Ectodermal cell (in vitro differentiated cells): ENCODE measurements at regions not wholly inside any gene's neighbourhood (a gene's known extent, or its start where the extent isn't known, plus 50 kb on each side); places are given as distances from the start of the nearest gene placed in this dataset.

Experiments used
- H3K27ac ChIP-seq: 2 replicates; pipeline ENCODE4 v1.7.0; 2013; ENCODE audit warnings: mild to moderate bottlenecking, low read depth, low read length; ENCODE audit not compliant: insufficient read depth, poor library complexity, severe bottlenecking
- H3K27me3 ChIP-seq: 2 replicates; pipeline ENCODE4 v1.7.0; 2013; ENCODE audit warnings: mild to moderate bottlenecking, low read length; ENCODE audit not compliant: insufficient read depth, control insufficient read depth, poor library complexity, severe bottlenecking
- H3K36me3 ChIP-seq: one replicate; pipeline ENCODE4 v1.7.0; 2013; ENCODE audit warnings: low read length; ENCODE audit not compliant: control insufficient read depth, insufficient read depth
- H3K4me1 ChIP-seq: one replicate; pipeline ENCODE4 v1.7.0; 2013; ENCODE audit warnings: low read length; ENCODE audit not compliant: control insufficient read depth, insufficient read depth
- H3K4me3 ChIP-seq: 2 replicates; pipeline ENCODE4 v1.7.0; 2013; ENCODE audit warnings: low read depth, low read length, control low read depth; ENCODE audit not compliant: insufficient read depth
- H3K9me3 ChIP-seq: 2 replicates; pipeline ENCODE4 v1.7.0; 2013; ENCODE audit warnings: mild to moderate bottlenecking, low read length, moderate library complexity; ENCODE audit not compliant: control insufficient read depth
- WGBS, 2 experiments: methylation state at CpG; one replicate each; pipeline ENCODE4 v1.1.7; 2013; ENCODE audit warnings: missing lambda C conversion rate in 2 of 2; 5-methylcytosine and 5-hydroxymethylcytosine counted together

DNA sequence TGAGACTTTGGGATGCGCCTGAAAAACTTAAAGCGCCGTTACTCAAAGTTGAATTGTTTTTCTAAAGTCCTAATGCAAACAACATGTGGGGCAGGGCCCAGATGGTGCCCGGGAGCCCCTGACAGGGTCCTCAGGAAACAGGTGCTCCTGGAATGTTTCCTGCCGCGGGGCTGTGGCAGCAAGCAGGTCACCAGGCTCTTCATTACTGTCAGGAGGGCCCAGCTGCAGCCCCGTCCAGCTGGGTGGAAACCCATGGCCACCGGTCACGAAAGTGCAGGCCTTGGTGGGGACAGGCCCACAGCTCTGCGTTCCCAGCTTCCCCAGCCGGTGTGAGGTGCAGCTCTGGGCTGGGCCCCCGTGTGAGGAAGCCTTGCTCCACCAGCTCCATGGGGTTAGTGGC, 63.9 kb upstream of the GATA2 start:
- Histone ChIP-seq H3K27ac (no peak overlapping the region), H3K4me1 (no peaks in the 10 kb centered on the region), H3K9me3 (no peaks in the 10 kb centered on the region), H3K4me3 (no peak overlapping the region), H3K36me3 (no peaks in the 10 kb centered on the region), H3K27me3 (peaks cover 27% of the 10 kb centered on the region)
- 89 to 92% methylated on average over 12 of the region's 12 CpGs for WGBS, 2 experiments

- H3K36me3 ChIP-seq: no peaks in the 10 kb centered on the region
- H3K9me3 ChIP-seq: no peaks in the 10 kb centered on the region
- no peak overlapping the region for H3K27ac ChIP-seq
- H3K4me3 ChIP-seq: no peak overlapping the region
- H3K4me1 ChIP-seq: no peaks in the 10 kb centered on the region
- H3K27me3 ChIP-seq: peaks cover 27% of the 10 kb centered on the region
- WGBS, 2 experiments: 95 to 96% methylated on average over 10 of the region's 10 CpGs
Observed at GRCh38 chr3:128556384-128556783, 63.4 kb upstream of the GATA2 start.

GRCh38 chr3:128555841-128556240, 62.8 kb upstream of the GATA2 start:
- H3K36me3 ChIP-seq: no peaks in the 10 kb centered on the region
- no peaks in the 10 kb centered on the region for H3K4me1 ChIP-seq
- H3K4me3 ChIP-seq: no peak overlapping the region
- 91% methylated on average over 17 of the region's 17 CpGs for WGBS, 2 experiments
- no peaks in the 10 kb centered on the region for H3K9me3 ChIP-seq
- H3K27me3 ChIP-seq: peaks cover 27% of the 10 kb centered on the region
- H3K27ac ChIP-seq: no peak overlapping the region

DNA sequence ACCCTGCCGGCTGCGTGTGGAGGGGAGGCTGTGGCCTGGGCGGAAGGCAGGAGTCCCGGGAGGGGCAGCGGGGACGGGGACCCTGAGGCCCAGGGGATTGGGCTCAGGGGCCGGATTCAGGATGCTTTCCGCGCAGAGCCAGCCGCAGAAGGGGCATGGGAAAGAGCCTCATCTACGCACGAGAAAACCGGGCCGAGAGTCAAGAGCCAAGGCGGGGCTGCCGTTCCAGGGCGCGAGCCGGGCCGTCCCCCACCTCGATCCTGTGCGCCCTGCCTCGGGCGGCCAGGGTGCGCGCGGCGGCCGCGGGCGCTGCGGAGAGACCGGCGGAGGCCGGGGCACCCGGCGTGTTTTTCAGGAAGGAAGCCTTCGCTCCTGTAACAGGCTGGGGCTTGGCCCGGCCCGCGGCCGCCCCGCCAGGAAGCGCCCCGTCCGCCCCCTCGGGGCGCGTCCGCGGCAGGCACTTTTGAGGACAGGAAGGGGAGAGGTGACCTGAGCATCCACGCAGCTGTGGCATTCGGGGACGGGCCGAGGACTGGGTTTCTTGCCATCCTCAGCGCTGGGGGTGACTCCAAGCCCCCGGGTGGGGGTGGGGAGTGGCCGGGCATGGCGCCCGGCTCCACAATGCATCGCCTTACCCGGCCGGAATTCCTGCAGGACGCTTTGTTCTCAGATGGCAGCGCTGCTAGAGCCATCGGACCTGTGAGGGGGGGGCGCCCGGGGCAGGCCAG, 62.3 kb upstream of the GATA2 start:
- Histone ChIP-seq H3K36me3 (no peaks in the 10 kb centered on the region), H3K9me3 (no peaks in the 10 kb centered on the region), H3K4me1 (no peaks in the 10 kb centered on the region), H3K27me3 (peaks cover 27% of the 10 kb centered on the region), H3K27ac (no peak overlapping the region), H3K4me3 (peak overlapping the region; percentile 20)
- 43 to 44% methylated on average over 68 of the region's 68 CpGs for WGBS, 2 experiments

DNA sequence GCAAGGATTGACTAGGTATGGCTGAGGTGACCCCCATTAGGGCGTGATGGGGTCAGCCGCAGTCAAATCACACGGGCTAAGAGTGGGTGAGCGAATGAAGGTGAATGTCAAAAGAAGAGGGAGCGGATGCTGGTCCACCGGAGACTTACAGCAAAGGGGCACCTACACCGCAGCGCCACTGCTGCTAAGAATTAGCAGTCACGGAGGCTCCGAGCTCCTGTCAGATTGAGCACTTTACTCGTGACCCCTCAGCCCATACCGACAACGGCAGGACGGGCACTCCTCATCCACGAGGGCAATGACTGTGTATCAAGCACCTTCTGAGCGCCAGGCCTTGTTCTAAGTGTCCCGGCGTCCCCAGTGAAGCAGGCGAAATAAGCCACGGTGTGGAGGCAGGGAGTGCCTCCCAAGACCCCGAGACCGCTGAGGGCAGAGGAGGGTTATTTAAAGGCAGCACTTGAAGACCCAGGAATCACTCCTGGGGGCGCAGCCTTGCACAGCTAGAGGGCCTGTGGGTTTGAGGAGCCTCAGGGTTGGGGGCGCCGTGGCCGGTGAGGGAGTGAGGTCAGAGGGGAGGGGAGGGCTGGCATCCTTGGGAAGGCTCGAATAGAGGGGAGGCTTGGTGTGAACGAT, 61.6 kb upstream of the GATA2 start:
- no peaks in the 10 kb centered on the region for H3K36me3 ChIP-seq
- WGBS, 2 experiments: 87 to 90% methylated on average over 28 of the region's 28 CpGs

DNA sequence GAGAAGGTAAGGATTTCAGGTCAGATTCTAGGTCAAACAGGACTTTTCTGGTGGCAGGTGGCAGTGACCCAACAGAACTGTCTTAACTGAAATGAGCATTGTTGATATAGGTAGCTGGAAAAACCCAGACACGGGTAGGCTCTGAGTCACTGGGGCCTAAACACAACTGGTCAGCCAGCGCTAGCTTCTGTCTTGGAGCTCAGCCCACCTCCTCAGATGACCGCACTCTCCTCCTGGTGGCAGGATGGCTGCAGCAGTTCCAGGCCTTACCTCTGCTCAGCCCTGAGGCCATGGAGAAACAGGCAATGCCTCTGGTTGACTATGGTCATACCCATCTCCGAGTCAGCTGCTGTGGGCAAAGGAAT, 61.1 kb upstream of the GATA2 start:
- Histone ChIP-seq H3K27ac (no peak overlapping the region), H3K4me3 (no peak overlapping the region), H3K27me3 (peaks cover 27% of the 10 kb centered on the region), H3K9me3 (no peaks in the 10 kb centered on the region), H3K36me3 (no peaks in the 10 kb centered on the region), H3K4me1 (peaks cover 5% of the 10 kb centered on the region)
- WGBS, 2 experiments: 95 to 96% methylated on average over 4 of the region's 4 CpGs

More for the DNA sequence above, 61.6 kb upstream of the GATA2 start:
- Histone ChIP-seq H3K27me3 (peaks cover 27% of the 10 kb centered on the region), H3K4me3 (no peak overlapping the region), H3K4me1 (peaks cover under 1% of the 10 kb centered on the region), H3K27ac (no peak overlapping the region), H3K9me3 (no peaks in the 10 kb centered on the region)

GRCh38 chr3:128553560-128553959, 60.6 kb upstream of the GATA2 start:
- Histone ChIP-seq H3K36me3 (no peaks in the 10 kb centered on the region), H3K27me3 (peaks cover 27% of the 10 kb centered on the region), H3K9me3 (no peaks in the 10 kb centered on the region), H3K4me3 (no peak overlapping the region), H3K27ac (no peak overlapping the region), H3K4me1 (peaks cover 8% of the 10 kb centered on the region)
- 93 to 94% methylated on average over 5 of the region's 5 CpGs for WGBS, 2 experiments

DNA sequence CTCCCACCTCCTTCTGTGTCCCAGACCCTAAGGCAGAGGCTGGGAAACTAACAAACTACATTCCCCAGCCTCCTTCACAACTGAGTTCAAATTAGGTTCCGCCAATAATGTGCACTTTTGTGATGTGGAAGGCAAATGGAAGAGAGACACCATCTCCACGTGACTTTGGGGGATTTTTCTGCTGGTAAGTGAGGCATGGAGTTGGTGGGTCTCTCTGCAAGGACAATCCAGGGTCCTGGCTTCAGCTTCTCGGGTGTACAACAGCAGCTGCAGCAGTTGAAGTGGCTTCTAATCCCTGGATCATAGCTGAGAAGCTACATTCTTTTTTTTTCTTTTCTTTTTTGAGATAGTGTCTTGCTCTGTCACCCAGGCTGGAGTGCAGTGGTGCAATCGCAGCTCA, 58.9 kb upstream of the GATA2 start:
- Histone ChIP-seq H3K36me3 (no peaks in the 10 kb centered on the region), H3K9me3 (no peaks in the 10 kb centered on the region), H3K4me1 (peaks cover 8% of the 10 kb centered on the region), H3K27me3 (peaks cover 27% of the 10 kb centered on the region), H3K4me3 (no peak overlapping the region), H3K27ac (no peak overlapping the region)
- WGBS, 2 experiments: 86% methylated on average over 4 of the region's 4 CpGs

GRCh38 chr3:128551451-128551850, 58.5 kb upstream of the GATA2 start:
- Histone ChIP-seq H3K9me3 (no peaks in the 10 kb centered on the region), H3K27me3 (peaks cover 26% of the 10 kb centered on the region), H3K27ac (no peak overlapping the region), H3K36me3 (no peaks in the 10 kb centered on the region), H3K4me3 (no peak overlapping the region), H3K4me1 (peaks cover 8% of the 10 kb centered on the region)
- 90 to 91% methylated on average over 9 of the region's 9 CpGs for WGBS, 2 experiments

DNA sequence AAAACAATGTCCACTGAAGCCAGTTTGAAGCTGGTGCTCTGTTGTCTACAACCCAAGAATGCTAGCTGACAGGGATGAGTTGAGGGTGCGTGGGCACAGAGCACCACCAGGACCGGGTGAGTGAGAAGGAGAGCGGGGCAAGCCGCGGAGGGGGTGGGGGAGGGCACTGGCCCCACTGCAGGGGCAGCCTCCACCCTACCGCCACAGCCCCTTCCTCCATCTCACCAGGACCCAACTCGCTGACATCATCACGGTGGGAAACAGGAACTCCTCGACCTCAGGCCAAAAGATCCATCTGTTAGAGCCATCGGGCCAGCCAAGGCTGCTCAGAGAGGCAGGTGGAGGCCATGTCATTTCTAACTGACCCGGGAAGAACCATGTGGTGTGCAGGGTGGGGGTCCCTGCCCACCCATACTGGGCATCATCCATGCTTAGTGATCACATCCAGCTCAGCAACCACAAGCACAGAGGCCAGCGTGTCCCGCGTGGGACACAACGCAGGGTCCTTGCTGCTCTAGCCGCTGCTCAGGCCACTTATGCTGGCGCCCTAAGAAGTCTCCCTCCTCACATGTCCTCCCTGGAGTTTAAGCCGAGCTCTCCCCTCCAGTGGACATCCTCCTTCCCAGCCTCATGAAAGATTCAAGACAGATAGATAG, 57.6 kb upstream of the GATA2 start:
- H3K4me3 ChIP-seq: no peak overlapping the region
- 92% methylated on average over 18 of the region's 18 CpGs for WGBS, 2 experiments
- no peaks in the 10 kb centered on the region for H3K36me3 ChIP-seq
- H3K9me3 ChIP-seq: no peaks in the 10 kb centered on the region
- H3K27ac ChIP-seq: no peak overlapping the region
- peaks cover 19% of the 10 kb centered on the region for H3K27me3 ChIP-seq
- peaks cover 8% of the 10 kb centered on the region for H3K4me1 ChIP-seq
